Stomach smooth muscle (tissue), 2 donors: ENCODE measurements at regions not wholly inside any gene's neighbourhood (a gene's known extent, or its start where the extent isn't known, plus 50 kb on each side); places are given as distances from the start of the nearest gene placed in this dataset.
"Not testable (repeated sequence)": the region's sequence is repeated elsewhere in the genome, so short reads cannot be mapped to it uniquely, and the experiment has no call there.

Source experiments
- H3K27ac ChIP-seq: one replicate; pipeline ENCODE4 v1.7.0; 2013; ENCODE audit warnings: mild to moderate bottlenecking, low read length, inconsistent platforms
- H3K27me3 ChIP-seq, 2 donors: one replicate each; pipeline ENCODE4 v1.7.0; 2013; ENCODE audit warnings: low read length in 2 of 2; ENCODE audit not compliant: insufficient read depth in 2 of 2, control insufficient read depth in 1 of 2
- H3K36me3 ChIP-seq, 2 donors: one replicate each; pipeline ENCODE4 v1.7.0; 2013; ENCODE audit warnings: low read length in 2 of 2; ENCODE audit not compliant: control insufficient read depth in 2 of 2, insufficient read depth in 2 of 2
- H3K4me1 ChIP-seq: one replicate; pipeline ENCODE4 v1.7.0; 2013; ENCODE audit warnings: low read length; ENCODE audit not compliant: control insufficient read depth, insufficient read depth
- H3K4me3 ChIP-seq, 2 donors: one replicate each; pipeline ENCODE4 v1.7.0; 2013; ENCODE audit warnings: low read length in 2 of 2
- H3K9ac ChIP-seq, 2 donors: one replicate each; pipeline ENCODE4 v1.7.0; 2013; ENCODE audit warnings: low read length in 2 of 2, mild to moderate bottlenecking in 1 of 2
- H3K9me3 ChIP-seq, 2 donors: one replicate each; pipeline ENCODE4 v1.7.0; 2013; ENCODE audit warnings: low read length in 2 of 2; ENCODE audit not compliant: control insufficient read depth in 2 of 2
- donor health status: healthy.
- donor health status: Pancreatic carcinoma.

- Histone ChIP-seq H3K9me3 (no peaks in the 10 kb centered on the region), H3K36me3 (peaks cover 3 to 5% of the 10 kb centered on the region in 2 donors), H3K9ac (peak overlapping the region in 1 of 2 donors; percentile 74), H3K4me3 (peak overlapping the region in 1 of 2 donors; percentile 87), H3K27ac (peak overlapping the region; percentile 18), H3K4me1 (peaks cover 55% of the 10 kb centered on the region), H3K27me3 (no peaks in the 10 kb centered on the region)
These were observed 50.0 kb downstream of the PTPRS start for GRCh38 chr19:5290336-5291262.

- H3K4me1 ChIP-seq: peaks cover 52% of the 10 kb centered on the region
- H3K4me3 ChIP-seq: peak overlapping the region in 1 of 2 donors; percentile 58
- H3K27ac ChIP-seq: peak overlapping the region; percentile 18
These were observed 51.3 kb downstream of the PTPRS start for GRCh38 chr19:5289060-5289990.

GRCh38 chr19:5288347-5288739, 52.3 kb downstream of the PTPRS start:
- peak overlapping the region in 1 of 2 donors; percentile 58 for H3K4me3 ChIP-seq
- peaks cover 9 to 16% of the 10 kb centered on the region in 2 donors for H3K36me3 ChIP-seq
- H3K9me3 ChIP-seq: no peaks in the 10 kb centered on the region
- H3K27ac ChIP-seq: no peak overlapping the region
- no peaks in the 10 kb centered on the region for H3K27me3 ChIP-seq
- peaks cover 50% of the 10 kb centered on the region for H3K4me1 ChIP-seq
- H3K9ac ChIP-seq: no peak overlapping the region

More at GRCh38 chr19:5289060-5289990, 51.3 kb downstream of the PTPRS start:
- Histone ChIP-seq H3K36me3 (peaks cover 9 to 13% of the 10 kb centered on the region in 2 donors), H3K27me3 (no peaks in the 10 kb centered on the region), H3K9me3 (no peaks in the 10 kb centered on the region), H3K9ac (no peak overlapping the region)

GRCh38 chr19:5287066-5287465, 53.5 kb downstream of the PTPRS start:
- Histone ChIP-seq H3K27me3 (no peaks in the 10 kb centered on the region), H3K4me3 (no peak overlapping the region), H3K27ac (no peak overlapping the region), H3K9ac (no peak overlapping the region), H3K36me3 (peaks cover 9 to 16% of the 10 kb centered on the region in 2 donors), H3K9me3 (no peaks in the 10 kb centered on the region), H3K4me1 (peaks cover 48% of the 10 kb centered on the region)

GRCh38 chr19:5286465-5287029, 54.1 kb downstream of the PTPRS start:
- H3K4me1 ChIP-seq: peaks cover 46% of the 10 kb centered on the region
- no peaks in the 10 kb centered on the region for H3K9me3 ChIP-seq
- no peak overlapping the region for H3K27ac ChIP-seq
- no peak overlapping the region for H3K4me3 ChIP-seq
- peaks cover 9 to 16% of the 10 kb centered on the region in 2 donors for H3K36me3 ChIP-seq
- H3K27me3 ChIP-seq: no peaks in the 10 kb centered on the region
- no peak overlapping the region for H3K9ac ChIP-seq

GRCh38 chr19:5285955-5286354, 54.7 kb downstream of the PTPRS start:
- Histone ChIP-seq H3K4me3 (no peak overlapping the region), H3K36me3 (peaks cover 9 to 16% of the 10 kb centered on the region in 2 donors), H3K9ac (no peak overlapping the region), H3K27ac (no peak overlapping the region), H3K4me1 (peaks cover 40% of the 10 kb centered on the region), H3K27me3 (no peaks in the 10 kb centered on the region), H3K9me3 (no peaks in the 10 kb centered on the region)

GRCh38 chr19:5285311-5285710, 55.3 kb downstream of the PTPRS start:
- no peak overlapping the region for H3K9ac ChIP-seq
- no peak overlapping the region for H3K27ac ChIP-seq
- H3K4me3 ChIP-seq: no peak overlapping the region
- no peaks in the 10 kb centered on the region for H3K27me3 ChIP-seq
- H3K4me1 ChIP-seq: peaks cover 34% of the 10 kb centered on the region
- H3K9me3 ChIP-seq: no peaks in the 10 kb centered on the region
- peaks cover 9 to 16% of the 10 kb centered on the region in 2 donors for H3K36me3 ChIP-seq

GRCh38 chr19:5282901-5283300, 57.7 kb downstream of the PTPRS start:
- no peaks in the 10 kb centered on the region for H3K9me3 ChIP-seq
- H3K36me3 ChIP-seq: peaks cover 9 to 16% of the 10 kb centered on the region in 2 donors

GRCh38 chr19:5281588-5281987, 59.0 kb downstream of the PTPRS start:
- no peaks in the 10 kb centered on the region for H3K27me3 ChIP-seq
- H3K36me3 ChIP-seq: peaks cover 9 to 16% of the 10 kb centered on the region in 2 donors
- peaks cover 11% of the 10 kb centered on the region for H3K4me1 ChIP-seq
- H3K9ac ChIP-seq: no peak overlapping the region
- H3K9me3 ChIP-seq: no peaks in the 10 kb centered on the region
- no peak overlapping the region for H3K27ac ChIP-seq
- H3K4me3 ChIP-seq: peak overlapping the region in 1 of 2 donors; percentile 3

More at GRCh38 chr19:5282901-5283300, 57.7 kb downstream of the PTPRS start:
- no peaks in the 10 kb centered on the region for H3K27me3 ChIP-seq
- H3K4me1 ChIP-seq: peaks cover 12% of the 10 kb centered on the region
- H3K27ac ChIP-seq: no peak overlapping the region
- H3K4me3 ChIP-seq: no peak overlapping the region
- H3K9ac ChIP-seq: no peak overlapping the region

- H3K27me3 ChIP-seq, H3K4me1 ChIP-seq, H3K9ac ChIP-seq, H3K27ac ChIP-seq, H3K9me3 ChIP-seq, H3K4me3 ChIP-seq: not testable (repeated sequence)
- peaks cover 18 to 26% of the 10 kb centered on the region in 2 donors for H3K36me3 ChIP-seq
These were observed 64.9 kb downstream of the PTPRS start for GRCh38 chr19:5275668-5276067.
